ENCODE measurements at regions not wholly inside any gene's neighbourhood (a gene's known extent, or its start where the extent isn't known, plus 50 kb on each side); places are given as distances from the start of the nearest gene placed in this dataset.

DNA sequence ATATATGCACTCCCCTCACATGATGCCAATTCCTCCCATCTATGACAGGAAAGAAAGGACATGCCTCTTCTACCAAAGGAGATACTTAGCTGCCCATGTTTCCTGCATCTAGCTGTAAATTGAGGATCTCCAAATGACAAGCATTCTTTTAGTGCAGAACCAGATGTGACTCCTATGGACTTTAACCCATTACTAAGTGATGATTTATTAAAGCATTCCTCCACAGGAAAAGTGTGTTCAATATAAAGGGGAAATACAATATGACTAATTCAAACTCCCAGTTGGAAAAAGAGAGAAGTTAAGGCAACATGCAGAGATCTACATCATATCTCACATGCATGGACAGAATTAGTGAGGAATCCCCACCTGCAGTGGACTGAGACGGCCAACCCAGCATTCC lies 221.3 kb downstream of the FAM76B start:
- Mint-ChIP-seq H3K27me3 (ENCODE audit: insufficient read depth, low read depth) (peaks cover 3% of the 10 kb centered on the region), H3K4me3 (no peak overlapping the region), H3K36me3 (peaks cover 2% of the 10 kb centered on the region), H3K4me1 (peaks cover 25% of the 10 kb centered on the region), H3K9me3 (peaks cover 14% of the 10 kb centered on the region), H3K27ac (no peak overlapping the region)
- peaks cover 13% of the 10 kb centered on the region for H3F3A ChIP-seq (ENCODE audit: low read depth)
- H3K4me1 ChIP-seq = peaks cover 37% of the 10 kb centered on the region
- no peak overlapping the region for H3K27ac ChIP-seq
- no peak overlapping the region for H3K9ac ChIP-seq
- no peak for TF ChIP-seq EZH2phosphoT487 (IDR thresholded peaks at IDR 0.05)
- no peak for TF ChIP-seq EZH2 (IDR thresholded peaks at IDR 0.05)
- TF ChIP-seq, protein P1, sequence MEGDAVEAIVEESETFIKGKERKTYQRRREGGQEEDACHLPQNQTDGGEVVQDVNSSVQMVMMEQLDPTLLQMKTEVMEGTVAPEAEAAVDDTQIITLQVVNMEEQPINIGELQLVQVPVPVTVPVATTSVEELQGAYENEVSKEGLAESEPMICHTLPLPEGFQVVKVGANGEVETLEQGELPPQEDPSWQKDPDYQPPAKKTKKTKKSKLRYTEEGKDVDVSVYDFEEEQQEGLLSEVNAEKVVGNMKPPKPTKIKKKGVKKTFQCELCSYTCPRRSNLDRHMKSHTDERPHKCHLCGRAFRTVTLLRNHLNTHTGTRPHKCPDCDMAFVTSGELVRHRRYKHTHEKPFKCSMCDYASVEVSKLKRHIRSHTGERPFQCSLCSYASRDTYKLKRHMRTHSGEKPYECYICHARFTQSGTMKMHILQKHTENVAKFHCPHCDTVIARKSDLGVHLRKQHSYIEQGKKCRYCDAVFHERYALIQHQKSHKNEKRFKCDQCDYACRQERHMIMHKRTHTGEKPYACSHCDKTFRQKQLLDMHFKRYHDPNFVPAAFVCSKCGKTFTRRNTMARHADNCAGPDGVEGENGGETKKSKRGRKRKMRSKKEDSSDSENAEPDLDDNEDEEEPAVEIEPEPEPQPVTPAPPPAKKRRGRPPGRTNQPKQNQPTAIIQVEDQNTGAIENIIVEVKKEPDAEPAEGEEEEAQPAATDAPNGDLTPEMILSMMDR (IDR thresholded peaks at IDR 0.05) = no peak
- H3K27me3 ChIP-seq = no peaks in the 10 kb centered on the region
- no peak overlapping the region for H3K4me2 ChIP-seq
- no peak overlapping the region for H2AFZ ChIP-seq (replicated peaks)
- no peaks in the 10 kb centered on the region for H3K79me2 ChIP-seq (ENCODE audit: low read depth)
- H3K4me3 ChIP-seq = no peak overlapping the region
- no peak for DNase-seq (ENCODE audit: low spot score)
- no peaks in the 10 kb centered on the region for H3K36me3 ChIP-seq
- no peaks in the 10 kb centered on the region for H3K9me3 ChIP-seq (ENCODE audit: low read depth)
- H4K20me1 ChIP-seq (ENCODE audit: low read depth) = no peaks in the 10 kb centered on the region

DNA sequence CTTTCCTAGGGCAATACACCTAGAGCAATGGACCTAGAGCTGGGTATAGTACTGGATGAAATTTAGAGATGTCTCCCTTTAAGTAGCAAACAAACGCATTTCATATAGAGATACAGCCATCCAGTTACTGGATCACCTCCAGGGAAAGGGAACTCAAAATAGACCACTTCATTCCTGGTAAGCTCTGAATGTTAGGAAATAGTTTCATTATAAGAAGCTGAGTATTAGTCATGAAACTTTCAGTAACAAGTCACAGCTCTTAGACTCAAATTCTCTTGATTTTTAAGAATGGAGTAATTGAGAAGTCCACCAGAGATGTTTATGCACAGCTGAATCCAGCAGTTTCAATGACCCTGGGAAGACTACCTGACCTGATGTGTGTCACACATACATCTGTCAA lies 221.9 kb downstream of the FAM76B start:
- Histone ChIP-seq H3K27me3 (no peaks in the 10 kb centered on the region), H2AFZ (replicated peaks) (no peak overlapping the region), H3K9me3 (ENCODE audit: low read depth) (no peaks in the 10 kb centered on the region), H3K4me1 (peaks cover 37% of the 10 kb centered on the region), H3K4me2 (no peak overlapping the region), H3K9ac (no peak overlapping the region), H4K20me1 (ENCODE audit: low read depth) (no peaks in the 10 kb centered on the region), H3K27ac (no peak overlapping the region), H3F3A (ENCODE audit: low read depth) (peaks cover 13% of the 10 kb centered on the region), H3K79me2 (ENCODE audit: low read depth) (no peaks in the 10 kb centered on the region), H3K36me3 (no peaks in the 10 kb centered on the region), H3K4me3 (no peak overlapping the region)
- Mint-ChIP-seq H3K27ac (peak overlapping the region; percentile 16), H3K36me3 (peaks cover 2% of the 10 kb centered on the region), H3K9me3 (peaks cover 14% of the 10 kb centered on the region), H3K4me3 (no peak overlapping the region), H3K4me1 (peaks cover 29% of the 10 kb centered on the region), H3K27me3 (ENCODE audit: insufficient read depth, low read depth) (peaks cover 4% of the 10 kb centered on the region)
- DNase-seq (ENCODE audit: low spot score) = no peak
- TF ChIP-seq, protein P1 (IDR thresholded peaks at IDR 0.05) = no peak
- TF ChIP-seq EZH2phosphoT487 (IDR thresholded peaks at IDR 0.05) = no peak
- TF ChIP-seq EZH2 (IDR thresholded peaks at IDR 0.05) = no peak

DNA sequence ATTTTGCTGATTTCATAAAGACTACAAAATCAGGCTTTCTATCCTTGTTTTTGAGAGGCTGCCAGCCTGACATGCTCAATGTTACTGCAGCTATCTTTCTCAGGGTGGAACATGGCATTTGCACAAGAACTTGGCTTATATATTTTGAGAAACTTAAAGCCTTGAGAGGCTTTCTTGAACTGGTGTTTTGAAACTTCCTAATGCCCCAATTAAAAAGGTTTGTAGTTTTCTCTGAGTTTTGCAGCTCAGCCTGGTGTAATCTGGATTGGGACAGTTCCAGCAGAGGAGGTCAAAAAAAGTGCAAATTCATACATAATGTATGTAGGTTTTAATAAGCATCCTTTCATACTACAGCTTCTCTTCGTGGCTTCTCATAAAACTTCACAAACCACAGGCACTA lies 223.4 kb downstream of the FAM76B start:
- Mint-ChIP-seq H3K4me1 (peaks cover 36% of the 10 kb centered on the region), H3K27ac (peak overlapping the region; percentile 84), H3K27me3 (ENCODE audit: insufficient read depth, low read depth) (peaks cover 4% of the 10 kb centered on the region), H3K36me3 (peaks cover 2% of the 10 kb centered on the region), H3K4me3 (no peak overlapping the region), H3K9me3 (peaks cover 14% of the 10 kb centered on the region)
- no peak overlapping the region for H2AFZ ChIP-seq (replicated peaks)
- peaks cover 13% of the 10 kb centered on the region for H3F3A ChIP-seq (ENCODE audit: low read depth)
- H3K27ac ChIP-seq = peak overlapping the region; percentile 15
- H3K4me3 ChIP-seq = no peak overlapping the region
- no peaks in the 10 kb centered on the region for H3K36me3 ChIP-seq
- no peak for DNase-seq (ENCODE audit: low spot score)
- no peaks in the 10 kb centered on the region for H3K27me3 ChIP-seq
- no peaks in the 10 kb centered on the region for H3K79me2 ChIP-seq (ENCODE audit: low read depth)
- TF ChIP-seq, protein P1 (IDR thresholded peaks at IDR 0.05) = no peak
- no peak for TF ChIP-seq EZH2phosphoT487 (IDR thresholded peaks at IDR 0.05)
- TF ChIP-seq EZH2 (IDR thresholded peaks at IDR 0.05) = no peak
- H3K9ac ChIP-seq = no peak overlapping the region
- peaks cover 32% of the 10 kb centered on the region for H3K4me1 ChIP-seq
- no peaks in the 10 kb centered on the region for H3K9me3 ChIP-seq (ENCODE audit: low read depth)
- no peaks in the 10 kb centered on the region for H4K20me1 ChIP-seq (ENCODE audit: low read depth)
- H3K4me2 ChIP-seq = peak overlapping the region; percentile 47
